Nephron progenitor cell (in vitro differentiated cells): ENCODE measurements at regions not wholly inside any gene's neighbourhood (a gene's known extent, or its start where the extent isn't known, plus 50 kb on each side); places are given as distances from the start of the nearest gene placed in this dataset.

Experiments
- DNase-seq: peaks from one replicate; pipeline ENCODE4 v3.0.0; 2021
- H3K27ac Mint-ChIP-seq: 2 replicates; pipeline ENCODE4 v1.8.0; 2021; ENCODE audit warnings: mild to moderate bottlenecking, moderate library complexity, mixed read lengths
- H3K27me3 Mint-ChIP-seq: 2 replicates; pipeline ENCODE4 v1.8.0; 2021; ENCODE audit warnings: mild to moderate bottlenecking, low read depth, mixed read lengths; ENCODE audit not compliant: poor library complexity
- H3K36me3 Mint-ChIP-seq: 2 replicates; pipeline ENCODE4 v1.8.0; 2021; ENCODE audit warnings: low read depth, mixed read lengths
- H3K4me1 Mint-ChIP-seq: 2 replicates; pipeline ENCODE4 v1.8.0; 2021; ENCODE audit warnings: mixed read lengths
- H3K4me3 Mint-ChIP-seq: 2 replicates; pipeline ENCODE4 v1.8.0; 2021; ENCODE audit warnings: mild to moderate bottlenecking, moderate library complexity, mixed read lengths
- H3K9me3 Mint-ChIP-seq: 2 replicates; pipeline ENCODE4 v1.8.0; 2021; ENCODE audit warnings: mild to moderate bottlenecking, moderate library complexity, mixed read lengths
- TF ChIP-seq, protein P1 (sequence below): fragments of 200-600 bp; sonication (generic); IDR thresholded peaks from 2 replicates; pipeline ENCODE4 v1.5.0; 2021; ENCODE audit warnings: antibody characterized with exemption

DNA sequence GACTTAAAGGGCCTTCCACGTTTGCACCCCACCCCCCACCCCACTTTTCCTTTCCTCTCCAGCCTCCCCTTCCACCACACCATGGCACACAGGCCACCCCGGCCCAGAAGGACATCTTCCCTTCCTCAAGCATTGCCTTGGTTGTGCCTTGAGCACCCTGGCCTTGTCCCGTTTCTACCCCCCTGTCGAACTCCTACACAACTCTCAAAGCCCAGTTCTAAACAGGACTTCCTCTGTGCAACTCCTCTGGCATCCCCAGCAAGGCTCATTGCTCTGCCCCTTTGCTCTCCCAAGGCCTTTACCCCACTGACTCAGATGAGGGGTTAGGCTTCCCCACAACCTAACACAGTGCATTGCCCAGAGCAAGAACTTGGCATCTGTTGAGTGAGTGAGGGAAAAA, 136.1 kb downstream of the HERPUD2 start:
- H3K9me3 Mint-ChIP-seq, result no peaks in the 10 kb centered on the region
- no peaks in the 10 kb centered on the region for H3K36me3 Mint-ChIP-seq
- peaks cover 4% of the 10 kb centered on the region for H3K27me3 Mint-ChIP-seq
- no peak overlapping the region for H3K27ac Mint-ChIP-seq
- DNase-seq, result no peak
- TF ChIP-seq, protein P1, sequence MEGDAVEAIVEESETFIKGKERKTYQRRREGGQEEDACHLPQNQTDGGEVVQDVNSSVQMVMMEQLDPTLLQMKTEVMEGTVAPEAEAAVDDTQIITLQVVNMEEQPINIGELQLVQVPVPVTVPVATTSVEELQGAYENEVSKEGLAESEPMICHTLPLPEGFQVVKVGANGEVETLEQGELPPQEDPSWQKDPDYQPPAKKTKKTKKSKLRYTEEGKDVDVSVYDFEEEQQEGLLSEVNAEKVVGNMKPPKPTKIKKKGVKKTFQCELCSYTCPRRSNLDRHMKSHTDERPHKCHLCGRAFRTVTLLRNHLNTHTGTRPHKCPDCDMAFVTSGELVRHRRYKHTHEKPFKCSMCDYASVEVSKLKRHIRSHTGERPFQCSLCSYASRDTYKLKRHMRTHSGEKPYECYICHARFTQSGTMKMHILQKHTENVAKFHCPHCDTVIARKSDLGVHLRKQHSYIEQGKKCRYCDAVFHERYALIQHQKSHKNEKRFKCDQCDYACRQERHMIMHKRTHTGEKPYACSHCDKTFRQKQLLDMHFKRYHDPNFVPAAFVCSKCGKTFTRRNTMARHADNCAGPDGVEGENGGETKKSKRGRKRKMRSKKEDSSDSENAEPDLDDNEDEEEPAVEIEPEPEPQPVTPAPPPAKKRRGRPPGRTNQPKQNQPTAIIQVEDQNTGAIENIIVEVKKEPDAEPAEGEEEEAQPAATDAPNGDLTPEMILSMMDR, result no peak
- H3K4me1 Mint-ChIP-seq, result no peaks in the 10 kb centered on the region
- no peak overlapping the region for H3K4me3 Mint-ChIP-seq

DNA sequence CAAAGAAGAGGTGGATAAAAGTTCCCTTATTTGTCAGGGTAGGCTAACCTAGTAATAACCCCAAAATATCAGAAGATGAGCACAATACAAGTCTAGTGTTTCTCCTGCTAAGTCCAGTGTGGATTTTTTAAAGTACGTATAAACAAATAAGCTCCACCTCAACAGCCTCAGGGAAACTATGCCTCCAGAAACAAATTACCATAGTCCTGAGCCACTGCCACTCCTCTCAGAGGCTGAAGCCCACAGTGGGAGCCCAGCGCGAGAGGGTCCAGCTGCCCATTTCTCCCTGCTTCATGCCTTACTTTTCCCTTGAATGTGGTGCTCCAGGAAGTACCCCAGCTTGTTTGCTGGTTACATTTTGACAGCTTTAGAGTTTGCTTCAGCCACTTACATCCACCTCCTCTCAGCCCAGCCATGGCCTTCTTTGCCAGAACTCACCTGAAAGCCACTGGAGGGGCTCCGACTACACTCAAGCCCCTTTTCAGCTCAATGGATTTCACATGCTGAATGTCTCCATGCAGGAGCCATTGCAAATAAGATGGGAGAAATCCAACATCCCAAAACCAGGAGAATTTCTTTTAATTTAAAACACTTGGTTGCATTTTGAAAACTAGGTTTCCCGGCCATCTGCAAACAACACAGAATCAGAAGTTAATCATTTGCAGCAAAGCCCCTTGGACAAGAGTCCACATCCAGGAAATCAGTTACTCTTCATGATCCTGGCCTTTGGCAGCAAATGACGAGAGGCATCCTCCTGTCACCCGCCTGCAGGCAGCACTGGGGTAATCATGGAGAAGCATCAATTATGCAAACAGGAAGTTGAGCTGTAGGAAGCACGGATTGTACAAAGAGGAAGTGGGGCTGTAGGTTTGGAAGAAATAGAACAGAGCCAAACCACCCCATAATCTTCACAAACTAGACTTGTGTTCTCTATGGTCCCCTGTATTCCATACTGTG, 138.1 kb downstream of the HERPUD2 start:
- Mint-ChIP-seq H3K27me3 (peaks cover 4% of the 10 kb centered on the region), H3K27ac (no peak overlapping the region), H3K4me3 (no peak overlapping the region), H3K4me1 (no peaks in the 10 kb centered on the region), H3K9me3 (no peaks in the 10 kb centered on the region), H3K36me3 (no peaks in the 10 kb centered on the region)
- no peak for DNase-seq
- TF ChIP-seq, protein P1, result no peak

DNA sequence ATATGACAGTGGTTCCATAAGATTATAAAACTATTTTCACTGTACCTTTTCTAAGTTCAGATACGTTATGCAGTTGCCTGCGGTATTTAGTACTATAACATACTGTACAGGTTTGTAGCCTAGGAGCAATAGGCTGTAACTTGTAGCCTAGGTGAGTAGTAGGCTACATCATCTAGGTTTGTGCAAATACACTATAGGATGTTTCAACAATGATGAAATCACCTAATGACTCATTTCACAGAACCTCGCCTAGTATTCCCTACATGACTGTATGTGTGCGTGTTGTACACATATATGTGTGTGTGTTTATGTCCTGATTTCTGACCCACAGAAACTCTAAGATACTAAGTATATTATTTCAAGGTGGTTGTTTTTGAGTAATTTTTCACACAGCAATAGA, 139.0 kb downstream of the HERPUD2 start:
- Mint-ChIP-seq H3K27me3 (peaks cover 4% of the 10 kb centered on the region), H3K4me3 (no peak overlapping the region), H3K9me3 (no peaks in the 10 kb centered on the region), H3K36me3 (no peaks in the 10 kb centered on the region), H3K4me1 (no peaks in the 10 kb centered on the region), H3K27ac (no peak overlapping the region)
- no peak for DNase-seq
- TF ChIP-seq, protein P1, result no peak

DNA sequence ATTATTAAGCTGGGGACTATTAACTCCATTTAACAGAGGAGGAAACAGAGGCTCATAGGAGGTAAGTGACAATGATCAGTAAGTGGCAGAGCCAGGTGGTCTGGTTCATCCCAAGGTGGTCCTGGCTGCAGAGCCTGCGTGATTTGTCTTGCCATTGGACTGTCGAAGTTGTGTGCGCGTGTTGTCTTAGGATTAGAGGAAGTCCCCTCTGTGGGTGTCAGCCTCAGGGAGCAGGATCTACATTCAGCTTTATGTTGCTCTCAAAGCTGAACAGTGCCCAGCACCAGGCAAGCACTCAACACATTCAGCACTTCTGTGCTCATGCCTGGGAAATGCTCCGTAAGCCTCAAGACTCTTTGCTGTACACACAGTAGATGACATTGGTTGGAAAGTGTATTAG, 139.5 kb downstream of the HERPUD2 start:
- H3K36me3 Mint-ChIP-seq, result no peaks in the 10 kb centered on the region
- no peak overlapping the region for H3K27ac Mint-ChIP-seq
- TF ChIP-seq, protein P1, result no peak
- no peaks in the 10 kb centered on the region for H3K27me3 Mint-ChIP-seq
- DNase-seq, result no peak
- no peaks in the 10 kb centered on the region for H3K9me3 Mint-ChIP-seq
- no peak overlapping the region for H3K4me3 Mint-ChIP-seq
- no peaks in the 10 kb centered on the region for H3K4me1 Mint-ChIP-seq

DNA sequence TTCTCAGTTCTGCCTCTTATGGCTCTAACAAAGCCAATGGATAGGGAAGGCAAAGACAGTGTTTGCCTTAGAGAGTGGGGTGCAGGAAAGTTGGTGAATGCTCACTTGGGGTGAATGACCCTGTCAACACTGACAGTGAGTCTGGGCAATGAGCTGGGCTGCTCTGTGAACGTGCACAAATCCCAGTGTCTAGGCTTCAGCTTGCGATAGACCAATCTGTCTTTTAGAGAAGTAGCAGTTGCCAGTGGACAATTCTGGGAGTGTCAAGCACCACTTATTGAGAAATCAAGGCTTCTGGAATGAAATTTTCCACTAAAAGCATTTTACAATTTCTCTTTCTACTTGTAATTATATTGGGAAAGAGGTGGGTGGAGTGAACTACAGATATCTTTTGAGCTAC, 141.4 kb downstream of the HERPUD2 start:
- TF ChIP-seq, protein P1, result no peak
- Mint-ChIP-seq H3K4me3 (no peak overlapping the region), H3K27ac (no peak overlapping the region), H3K4me1 (no peaks in the 10 kb centered on the region), H3K27me3 (peaks cover 3% of the 10 kb centered on the region), H3K36me3 (no peaks in the 10 kb centered on the region), H3K9me3 (no peaks in the 10 kb centered on the region)
- DNase-seq, result no peak

DNA sequence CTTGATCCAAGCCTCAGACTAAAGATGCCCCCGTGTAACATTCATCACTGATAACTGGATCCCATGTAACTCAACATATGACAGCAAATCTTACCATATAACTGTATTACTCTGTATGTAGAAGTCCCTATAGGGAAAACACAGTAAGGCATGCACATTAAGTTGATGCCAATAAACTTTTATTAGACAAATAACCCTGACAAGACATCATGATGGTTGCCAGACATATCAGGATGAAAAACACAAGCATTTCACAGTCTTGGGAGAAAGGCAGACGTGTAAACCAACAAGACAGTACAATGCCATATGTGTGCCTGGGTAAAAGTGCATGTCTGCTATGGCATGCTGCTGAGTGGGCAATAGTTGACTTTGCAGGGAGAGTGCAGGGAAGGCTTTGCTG, 142.2 kb downstream of the HERPUD2 start:
- no peak overlapping the region for H3K4me3 Mint-ChIP-seq
- H3K9me3 Mint-ChIP-seq, result no peaks in the 10 kb centered on the region
- no peaks in the 10 kb centered on the region for H3K36me3 Mint-ChIP-seq
- no peak overlapping the region for H3K27ac Mint-ChIP-seq
- no peaks in the 10 kb centered on the region for H3K4me1 Mint-ChIP-seq
- TF ChIP-seq, protein P1, result no peak
- H3K27me3 Mint-ChIP-seq, result peaks cover 3% of the 10 kb centered on the region
- DNase-seq, result no peak
